K562 (cell line): ENCODE measurements at regions not wholly inside any gene's neighbourhood (a gene's known extent, or its start where the extent isn't known, plus 50 kb on each side); places are given as distances from the start of the nearest gene placed in this dataset.

Experiments used
- ATAC-seq: fragments of 200-7000 bp; cut with Tn5 transposase; 3 replicates; pipeline ENCODE4 v1.9.1; 2020; ENCODE audit warnings: moderate library complexity
- BruUV-seq: library from RNA; stranded (reverse); fragments of 400-500 nt; replicated peaks from 2 replicates; lab custom pipeline; 2021; lab: Mats Ljungman, UMichigan
- CTCF ChIA-PET: fragments of 300-600 bp; formaldehyde crosslinking; extraction: SDS; loops from one replicate; lab custom pipeline; 2021; ENCODE audit warnings: low intra/inter-chr PET ratio; lab: Yijun Ruan, JAX
- POLR2A ChIA-PET: fragments of 300-600, 350-650 bp; sonication (Branson Sonifier 250); formaldehyde crosslinking; extraction: SDS; loops from one replicate; lab custom pipeline; 2021; ENCODE audit warnings: antibody characterized with exemption, inconsistent platforms; lab: Yijun Ruan, JAX
- DNase-seq, 4 experiments: peaks; one replicate each; pipeline versions ENCODE4 v3.0.0 to v3.0.0-alpha.2; 2011 to 2018; ENCODE audit warnings: low spot score in 3 of 4, mixed read lengths in 3 of 4; ENCODE audit errors: extremely low read depth in 1 of 4
- FAIRE-seq: peaks from 2 replicates; lab custom pipeline; 2011; peaks lifted over from hg19 to GRCh38; lab: Jason Lieb, UNC
- H2AFZ ChIP-seq: 2 replicates; pipeline ENCODE4 v1.6.0; 2011; ENCODE audit warnings: low read depth, low read length, control low read depth, inconsistent platforms
- H3K27ac ChIP-seq: fragments of 200-600 bp; 3 replicates; pipeline ENCODE4 v1.8.0; 2011; ENCODE audit warnings: low read depth, mild to moderate bottlenecking, control low read depth, inconsistent platforms, low read length, moderate library complexity, mixed read lengths; ENCODE audit errors: extremely low read depth
- H3K27me3 ChIP-seq, 2 experiments: fragments of 300-600 bp in 1 of 2; 2 replicates in 1 of 2; 3 replicates in 1 of 2; pipeline versions ENCODE4 v1.6.0 to v1.8.0; 2011; ENCODE audit warnings: inconsistent platforms in 2 of 2, low read length in 2 of 2, mild to moderate bottlenecking in 1 of 2, mixed read lengths in 1 of 2, moderate library complexity in 1 of 2; ENCODE audit not compliant: control insufficient read depth in 2 of 2, insufficient read depth in 2 of 2
- H3K36me3 ChIP-seq: fragments of 300-600 bp; 3 replicates; pipeline ENCODE4 v1.8.0; 2011; ENCODE audit warnings: mild to moderate bottlenecking, low read length, inconsistent platforms; ENCODE audit not compliant: control insufficient read depth, insufficient read depth
- H3K4me1 ChIP-seq, 2 experiments: fragments of 200-600 bp in 1 of 2; replicated peaks in 1 of 2; 2 replicates in 1 of 2; 3 replicates in 1 of 2; pipeline versions ENCODE4 v1.5.1 to v1.8.0; 2011; ENCODE audit warnings: inconsistent platforms in 2 of 2, low read length in 2 of 2, mild to moderate bottlenecking in 1 of 2, mixed read lengths in 1 of 2, moderate library complexity in 1 of 2; ENCODE audit not compliant: control insufficient read depth in 2 of 2, insufficient read depth in 2 of 2
- H3K4me2 ChIP-seq: 2 replicates; pipeline ENCODE4 v1.6.1; 2011; ENCODE audit warnings: low read length, control low read depth, inconsistent platforms, mixed read lengths; ENCODE audit not compliant: insufficient read depth
- H3K4me3 ChIP-seq: fragments of 200-600 bp; sonication (generic), shearing (Covaris generic); 2 replicates; pipeline ENCODE4 v1.5.1; 2016; ENCODE audit warnings: control low read depth, inconsistent platforms
- H3K79me2 ChIP-seq: fragments of 200-600 bp; 3 replicates; pipeline ENCODE4 v1.8.0; 2011; ENCODE audit warnings: low read length, inconsistent platforms; ENCODE audit not compliant: control insufficient read depth, insufficient read depth
- H3K9ac ChIP-seq, 2 experiments: 2 replicates each; pipeline versions ENCODE4 v1.6.0 to v1.6.1; 2011; ENCODE audit warnings: low read depth in 2 of 2, low read length in 2 of 2, control low read depth in 1 of 2, inconsistent platforms in 1 of 2, mild to moderate bottlenecking in 1 of 2, mixed read lengths in 1 of 2; ENCODE audit not compliant: insufficient read depth in 1 of 2
- H3K9me1 ChIP-seq: one replicate; pipeline ENCODE4 v1.6.0; 2011; ENCODE audit warnings: inconsistent platforms, mild to moderate bottlenecking, low read length, moderate library complexity; ENCODE audit not compliant: control insufficient read depth, insufficient read depth
- H3K9me3 ChIP-seq: replicated peaks from 2 replicates; pipeline ENCODE4 v1.5.1; 2011; ENCODE audit warnings: low read depth, low read length, inconsistent platforms; ENCODE audit not compliant: control insufficient read depth, insufficient read depth
- H4K20me1 ChIP-seq: replicated peaks from 2 replicates; pipeline ENCODE4 v1.6.1; 2011; ENCODE audit warnings: low read length, inconsistent platforms, mixed read lengths; ENCODE audit not compliant: control insufficient read depth, insufficient read depth
- ELF2 ChIP-seq: fragments of 250-450 bp; sonication (Bioruptor Pico); IDR thresholded peaks from 2 replicates; pipeline ENCODE4 v1.5.0; 2021; ENCODE audit warnings: mild to moderate bottlenecking
- ESRRB ChIP-seq: fragments of 250-450 bp; sonication (Bioruptor Pico); IDR thresholded peaks from 2 replicates; pipeline ENCODE4 v1.5.0; 2020; ENCODE audit warnings: mild to moderate bottlenecking, moderate library complexity, borderline replicate concordance
- FOSL1 ChIP-seq: fragments of 200-800 bp; sonication (Bioruptor generic); conservative IDR thresholded peaks from 2 replicates; pipeline ENCODE4 v1.6.1; 2016; ENCODE audit warnings: missing genetic modification characterization, missing compliant biosample characterization
- HDGF ChIP-seq: fragments of 450-650 bp; IDR thresholded peaks from 2 replicates; pipeline ENCODE4 v1.6.1; 2016
- HSF4 ChIP-seq: fragments of 250-450 bp; sonication (Bioruptor Pico); IDR thresholded peaks from 2 replicates; pipeline ENCODE4 v2.1.2; 2022; ENCODE audit warnings: mild to moderate bottlenecking, moderate library complexity, borderline replicate concordance
- JUNB ChIP-seq: fragments of 450-650 bp; formaldehyde crosslinking; conservative IDR thresholded peaks from 2 replicates; pipeline ENCODE4 v1.4.0; 2020; ENCODE audit warnings: mild to moderate bottlenecking
- RB1 ChIP-seq: fragments of 450-650 bp; IDR thresholded peaks from 2 replicates; pipeline ENCODE4 v1.6.1; 2017; ENCODE audit warnings: low read depth, mild to moderate bottlenecking
- XRCC4 ChIP-seq: IDR thresholded peaks from one replicate; pipeline ENCODE4 v1.6.1; 2011; ENCODE audit not compliant: insufficient read depth, insufficient read length; ENCODE audit errors: extremely low read depth
- ZEB2 ChIP-seq: fragments of 450-650 bp; IDR thresholded peaks from 2 replicates; pipeline ENCODE4 v1.6.1; 2016
- ZKSCAN1 ChIP-seq: fragments of 150-350 bp; IDR thresholded peaks from 2 replicates; pipeline ENCODE4 v1.6.1; 2016; ENCODE audit warnings: low read depth, low read length
- ZNF165 ChIP-seq: fragments of 250-450 bp; sonication (Bioruptor Pico); IDR thresholded peaks from 2 replicates; pipeline ENCODE4 v1.4.0; 2020; ENCODE audit warnings: borderline replicate concordance
- ZNF184 ChIP-seq: sonication (generic); formaldehyde crosslinking; IDR thresholded peaks from 2 replicates; pipeline ENCODE4 v1.5.0; 2020; ENCODE audit warnings: missing genetic modification reagents
- ZNF224 ChIP-seq: sonication (generic); formaldehyde crosslinking; IDR thresholded peaks from 2 replicates; pipeline ENCODE4 v1.8.0; 2022; ENCODE audit warnings: mild to moderate bottlenecking, missing genetic modification reagents
- ZSCAN29 ChIP-seq: fragments of 450-650 bp; IDR thresholded peaks from 2 replicates; pipeline ENCODE4 v1.6.1; 2017
- WGBS: fragments of 100-300 bp; shearing (Covaris generic); methylation state at CpG from one replicate; pipeline ENCODE4 v1.1.6; 2016; ENCODE audit warnings: low coverage, mixed read lengths; ENCODE audit not compliant: insufficient coverage; ENCODE audit errors: missing lambda C conversion rate; 5-methylcytosine and 5-hydroxymethylcytosine counted together
- in situ Hi-C: fragments of 300-500 bp; cut with MboI; formaldehyde crosslinking; loops from 4 replicates; pipeline ENCODE4 v1.15.0; 2018; ENCODE audit warnings: inconsistent platforms, mixed read lengths
- intact Hi-C: fragments of 100-400 bp; cut with micrococcal nuclease; formaldehyde crosslinking; loops from 2 replicates; pipeline ENCODE4 v1.14.2; 2022

- H3K9me1 ChIP-seq, result no peaks in the 10 kb centered on the region
- POLR2A ChIA-PET, result no interaction called here
- no peak overlapping the region for H2AFZ ChIP-seq
- intact Hi-C loops, result no loop called here
- no peak overlapping the region for H3K9ac ChIP-seq
- no peaks in the 10 kb centered on the region for H3K27me3 ChIP-seq
- H3K27ac ChIP-seq, result no peak overlapping the region
- H3K36me3 ChIP-seq, result no peaks in the 10 kb centered on the region
- FAIRE-seq (no peak), DNase-seq (no peak)
- H3K4me1 ChIP-seq, result no peaks in the 10 kb centered on the region
- no peaks in the 10 kb centered on the region for H3K79me2 ChIP-seq
- H3K4me3 ChIP-seq, result no peak overlapping the region
- BruUV-seq, result no TSS peak
- TF ChIP-seq ZNF165 (CRISPR knock-in tag) (no peak), FOSL1 (tag) (no peak), ZEB2 (no peak), ZSCAN29 (no peak), RB1 (no peak), ELF2 (CRISPR knock-in tag) (no peak), XRCC4 (no peak), ZNF224 (CRISPR knock-in tag) (no peak), HSF4 (CRISPR knock-in tag) (no peak), ZKSCAN1 (no peak), HDGF (no peak), ESRRB (CRISPR knock-in tag) (no peak), JUNB (CRISPR knock-in tag) (no peak), ZNF184 (no peak)
- TF ChIP-seq, all 486 proteins: peak for 0
- Histone ChIP-seq H4K20me1 (no peaks in the 10 kb centered on the region), H3K4me2 (no peak overlapping the region), H3K9me3 (no peaks in the 10 kb centered on the region; the same call in 1 of the 2 replicates)
- no peak for ATAC-seq
- in situ Hi-C loops, result no loop called here
- CTCF ChIA-PET, result no interaction called here
- 0% methylated on average over 2 of the region's 2 CpGs for WGBS
Measured at GRCh38 chr1:102470767-102471166, 474.0 kb upstream of the OLFM3 start.
